Liver (tissue), 8 donors: ENCODE measurements at regions not wholly inside any gene's neighbourhood (a gene's known extent, or its start where the extent isn't known, plus 50 kb on each side); places are given as distances from the start of the nearest gene placed in this dataset.

Experiments
- DNase-seq: peaks from one replicate; pipeline ENCODE4 v3.0.0-alpha.2; 2017; ENCODE audit warnings: low spot score
- H3K27ac ChIP-seq, 2 donors: one replicate each; pipeline ENCODE4 v1.7.0; 2013; ENCODE audit warnings: inconsistent platforms in 2 of 2, low read length in 2 of 2, control low read depth in 1 of 2, low read depth in 1 of 2, mild to moderate bottlenecking in 1 of 2
- H3K27me3 ChIP-seq, 4 donors: one replicate each; pipeline versions ENCODE4 v1.6.1 to v1.7.0; 2013; ENCODE audit warnings: low read length in 3 of 4, inconsistent platforms in 1 of 4, mild to moderate bottlenecking in 1 of 4, moderate library complexity in 1 of 4; ENCODE audit not compliant: control insufficient read depth in 4 of 4, insufficient read depth in 4 of 4
- H3K36me3 ChIP-seq, 4 donors: one replicate each; pipeline versions ENCODE4 v1.6.1 to v1.7.0; 2013; ENCODE audit warnings: low read length in 3 of 4, mild to moderate bottlenecking in 3 of 4, low read depth in 1 of 4, moderate library complexity in 1 of 4; ENCODE audit not compliant: control insufficient read depth in 4 of 4, insufficient read depth in 3 of 4
- H3K4me1 ChIP-seq, 4 donors: one replicate each; pipeline versions ENCODE4 v1.6.1 to v1.7.0; 2013; ENCODE audit warnings: low read length in 3 of 4, mild to moderate bottlenecking in 3 of 4, moderate library complexity in 1 of 4; ENCODE audit not compliant: control insufficient read depth in 4 of 4, insufficient read depth in 4 of 4
- H3K4me3 ChIP-seq, 3 donors: one replicate each; pipeline versions ENCODE4 v1.6.1 to v1.7.0; 2013; ENCODE audit warnings: low read length in 3 of 3, control low read depth in 1 of 3, low read depth in 1 of 3, mild to moderate bottlenecking in 1 of 3
- H3K9ac ChIP-seq, 2 donors: one replicate each; pipeline ENCODE4 v1.7.0; 2013; ENCODE audit warnings: low read length in 2 of 2, mild to moderate bottlenecking in 2 of 2, moderate library complexity in 2 of 2, control low read depth in 1 of 2, low read depth in 1 of 2
- H3K9me3 ChIP-seq, 4 donors: one replicate each; pipeline versions ENCODE4 v1.6.1 to v1.7.0; 2013; ENCODE audit warnings: low read length in 3 of 4; ENCODE audit not compliant: control insufficient read depth in 4 of 4
- EGR1 ChIP-seq, 2 donors: IDR thresholded peaks; 2 replicates each; pipeline ENCODE4 v1.6.1; 2016 to 2018; ENCODE audit warnings: antibody characterized with exemption in 2 of 2, low read depth in 2 of 2
- FOXA1 ChIP-seq: IDR thresholded peaks from 2 replicates; pipeline ENCODE4 v1.6.1; 2016; ENCODE audit warnings: antibody characterized with exemption
- FOXA2 ChIP-seq: IDR thresholded peaks from 2 replicates; pipeline ENCODE4 v1.6.1; 2016; ENCODE audit warnings: antibody characterized with exemption
- GABPA ChIP-seq, 2 donors: IDR thresholded peaks in 1 of 2; conservative IDR thresholded peaks in 1 of 2; 2 replicates each; pipeline ENCODE4 v1.6.1; 2016; ENCODE audit warnings: antibody characterized with exemption in 2 of 2, mild to moderate bottlenecking in 1 of 2, moderate library complexity in 1 of 2
- HNF4A ChIP-seq, 2 donors: conservative IDR thresholded peaks; 2 replicates each; pipeline ENCODE4 v1.6.1; 2016; ENCODE audit warnings: antibody characterized with exemption in 2 of 2, mild to moderate bottlenecking in 2 of 2
- JUND ChIP-seq, 2 donors: IDR thresholded peaks; 2 replicates each; pipeline ENCODE4 v1.6.1; 2016; ENCODE audit warnings: antibody characterized with exemption in 2 of 2
- RAD21 ChIP-seq, 2 donors: IDR thresholded peaks; 2 replicates each; pipeline ENCODE4 v1.6.1; 2016; ENCODE audit warnings: antibody characterized with exemption in 2 of 2, mild to moderate bottlenecking in 2 of 2
- RXRA ChIP-seq, 2 donors: IDR thresholded peaks; 2 replicates each; pipeline ENCODE4 v1.6.1; 2017 to 2018; ENCODE audit warnings: antibody characterized with exemption in 2 of 2, mild to moderate bottlenecking in 1 of 2
- SP1 ChIP-seq: IDR thresholded peaks from 2 replicates; pipeline ENCODE4 v1.6.1; 2018; ENCODE audit warnings: antibody characterized with exemption, mild to moderate bottlenecking
- TAF1 ChIP-seq: conservative IDR thresholded peaks from 2 replicates; pipeline ENCODE4 v1.6.1; 2016; ENCODE audit warnings: antibody characterized with exemption, mild to moderate bottlenecking
- YY1 ChIP-seq: IDR thresholded peaks from 2 replicates; pipeline ENCODE4 v1.6.1; 2016; ENCODE audit warnings: antibody characterized with exemption, mild to moderate bottlenecking
- WGBS: extraction: QIAGEN DNeasy Blood & Tissue Kit; methylation state at CpG from one replicate; pipeline ENCODE4 v1.1.7; 2013; 5-methylcytosine and 5-hydroxymethylcytosine counted together
- TF ChIP-seq, protein P1 (sequence below): IDR thresholded peaks from 2 replicates; pipeline ENCODE4 v1.6.1; 2016; ENCODE audit warnings: antibody characterized with exemption, mild to moderate bottlenecking
- TF ChIP-seq, protein P2 (sequence below): fragments of 150-350 bp; IDR thresholded peaks from 2 replicates; pipeline ENCODE4 v1.5.1; 2017; ENCODE audit warnings: improper control_type of control experiment, low read depth, low read length; ENCODE audit not compliant: missing input control
- TF ChIP-seq, protein P3 (sequence below): IDR thresholded peaks from 2 replicates; pipeline ENCODE4 v1.6.1; 2016; ENCODE audit warnings: antibody characterized with exemption
- TF ChIP-seq, protein P4 (sequence below): IDR thresholded peaks from 2 replicates; pipeline ENCODE4 v1.6.1; 2016; ENCODE audit warnings: antibody characterized with exemption
- donor health status: healthy.
- donor health status: healthy.
- donor health status: healthy.
- donor health status: healthy.
- donor health status: healthy.

DNA sequence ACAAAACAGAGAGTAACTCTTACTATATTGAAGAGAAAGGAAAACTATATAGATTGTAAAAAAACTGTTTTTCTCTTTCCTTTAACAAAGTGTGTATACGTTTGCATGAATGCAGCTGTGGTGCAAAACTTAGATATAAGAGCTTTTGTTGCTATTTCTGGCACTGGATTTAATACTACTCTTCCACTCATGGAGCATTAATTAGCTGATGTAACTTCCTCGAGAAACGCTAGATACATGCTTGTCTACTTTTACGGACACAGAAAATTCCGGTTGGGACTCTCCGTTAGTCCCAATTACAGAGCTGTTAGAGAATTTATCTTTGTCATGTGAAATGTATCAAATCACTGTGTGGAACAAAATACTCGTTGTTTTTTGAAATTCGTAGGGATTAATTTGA, 135.5 kb downstream of the ZNF22 start:
- Histone ChIP-seq H3K36me3 (no peaks in the 10 kb centered on the region), H3K4me1 (no peaks in the 10 kb centered on the region), H3K27me3 (no peaks in the 10 kb centered on the region), H3K9ac (no peak overlapping the region), H3K9me3 (no peaks in the 10 kb centered on the region), H3K27ac (no peak overlapping the region), H3K4me3 (no peak overlapping the region)
- TF ChIP-seq, protein P1, sequence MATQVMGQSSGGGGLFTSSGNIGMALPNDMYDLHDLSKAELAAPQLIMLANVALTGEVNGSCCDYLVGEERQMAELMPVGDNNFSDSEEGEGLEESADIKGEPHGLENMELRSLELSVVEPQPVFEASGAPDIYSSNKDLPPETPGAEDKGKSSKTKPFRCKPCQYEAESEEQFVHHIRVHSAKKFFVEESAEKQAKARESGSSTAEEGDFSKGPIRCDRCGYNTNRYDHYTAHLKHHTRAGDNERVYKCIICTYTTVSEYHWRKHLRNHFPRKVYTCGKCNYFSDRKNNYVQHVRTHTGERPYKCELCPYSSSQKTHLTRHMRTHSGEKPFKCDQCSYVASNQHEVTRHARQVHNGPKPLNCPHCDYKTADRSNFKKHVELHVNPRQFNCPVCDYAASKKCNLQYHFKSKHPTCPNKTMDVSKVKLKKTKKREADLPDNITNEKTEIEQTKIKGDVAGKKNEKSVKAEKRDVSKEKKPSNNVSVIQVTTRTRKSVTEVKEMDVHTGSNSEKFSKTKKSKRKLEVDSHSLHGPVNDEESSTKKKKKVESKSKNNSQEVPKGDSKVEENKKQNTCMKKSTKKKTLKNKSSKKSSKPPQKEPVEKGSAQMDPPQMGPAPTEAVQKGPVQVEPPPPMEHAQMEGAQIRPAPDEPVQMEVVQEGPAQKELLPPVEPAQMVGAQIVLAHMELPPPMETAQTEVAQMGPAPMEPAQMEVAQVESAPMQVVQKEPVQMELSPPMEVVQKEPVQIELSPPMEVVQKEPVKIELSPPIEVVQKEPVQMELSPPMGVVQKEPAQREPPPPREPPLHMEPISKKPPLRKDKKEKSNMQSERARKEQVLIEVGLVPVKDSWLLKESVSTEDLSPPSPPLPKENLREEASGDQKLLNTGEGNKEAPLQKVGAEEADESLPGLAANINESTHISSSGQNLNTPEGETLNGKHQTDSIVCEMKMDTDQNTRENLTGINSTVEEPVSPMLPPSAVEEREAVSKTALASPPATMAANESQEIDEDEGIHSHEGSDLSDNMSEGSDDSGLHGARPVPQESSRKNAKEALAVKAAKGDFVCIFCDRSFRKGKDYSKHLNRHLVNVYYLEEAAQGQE = no peak
- TF ChIP-seq, protein P2, sequence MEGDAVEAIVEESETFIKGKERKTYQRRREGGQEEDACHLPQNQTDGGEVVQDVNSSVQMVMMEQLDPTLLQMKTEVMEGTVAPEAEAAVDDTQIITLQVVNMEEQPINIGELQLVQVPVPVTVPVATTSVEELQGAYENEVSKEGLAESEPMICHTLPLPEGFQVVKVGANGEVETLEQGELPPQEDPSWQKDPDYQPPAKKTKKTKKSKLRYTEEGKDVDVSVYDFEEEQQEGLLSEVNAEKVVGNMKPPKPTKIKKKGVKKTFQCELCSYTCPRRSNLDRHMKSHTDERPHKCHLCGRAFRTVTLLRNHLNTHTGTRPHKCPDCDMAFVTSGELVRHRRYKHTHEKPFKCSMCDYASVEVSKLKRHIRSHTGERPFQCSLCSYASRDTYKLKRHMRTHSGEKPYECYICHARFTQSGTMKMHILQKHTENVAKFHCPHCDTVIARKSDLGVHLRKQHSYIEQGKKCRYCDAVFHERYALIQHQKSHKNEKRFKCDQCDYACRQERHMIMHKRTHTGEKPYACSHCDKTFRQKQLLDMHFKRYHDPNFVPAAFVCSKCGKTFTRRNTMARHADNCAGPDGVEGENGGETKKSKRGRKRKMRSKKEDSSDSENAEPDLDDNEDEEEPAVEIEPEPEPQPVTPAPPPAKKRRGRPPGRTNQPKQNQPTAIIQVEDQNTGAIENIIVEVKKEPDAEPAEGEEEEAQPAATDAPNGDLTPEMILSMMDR = no peak
- TF ChIP-seq TAF1 = no peak
- no peak for TF ChIP-seq GABPA (IDR thresholded peaks at IDR 0.05 in 1 of 2, conservative IDR thresholded peaks at IDR 0.05 in 1 of 2)
- no peak for TF ChIP-seq EGR1 (IDR thresholded peaks at IDR 0.05; ENCODE audit: low read depth in 2 of 2)
- no peak for TF ChIP-seq RAD21 (IDR thresholded peaks at IDR 0.05)
- no peak for TF ChIP-seq HNF4A (conservative IDR thresholded peaks at IDR 0.05)
- TF ChIP-seq JUND (IDR thresholded peaks at IDR 0.05) = no peak
- TF ChIP-seq, protein P3, sequence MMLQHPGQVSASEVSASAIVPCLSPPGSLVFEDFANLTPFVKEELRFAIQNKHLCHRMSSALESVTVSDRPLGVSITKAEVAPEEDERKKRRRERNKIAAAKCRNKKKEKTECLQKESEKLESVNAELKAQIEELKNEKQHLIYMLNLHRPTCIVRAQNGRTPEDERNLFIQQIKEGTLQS = no peak
- no peak for TF ChIP-seq FOXA2
- no peak for TF ChIP-seq FOXA1
- no peak for TF ChIP-seq RXRA (IDR thresholded peaks at IDR 0.05)
- TF ChIP-seq, protein P4, sequence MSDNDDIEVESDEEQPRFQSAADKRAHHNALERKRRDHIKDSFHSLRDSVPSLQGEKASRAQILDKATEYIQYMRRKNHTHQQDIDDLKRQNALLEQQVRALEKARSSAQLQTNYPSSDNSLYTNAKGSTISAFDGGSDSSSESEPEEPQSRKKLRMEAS = no peak
- no peak for TF ChIP-seq SP1
- no peak for TF ChIP-seq YY1
- no peak for DNase-seq
- 62% methylated on average over 8 of the region's 8 CpGs for WGBS

DNA sequence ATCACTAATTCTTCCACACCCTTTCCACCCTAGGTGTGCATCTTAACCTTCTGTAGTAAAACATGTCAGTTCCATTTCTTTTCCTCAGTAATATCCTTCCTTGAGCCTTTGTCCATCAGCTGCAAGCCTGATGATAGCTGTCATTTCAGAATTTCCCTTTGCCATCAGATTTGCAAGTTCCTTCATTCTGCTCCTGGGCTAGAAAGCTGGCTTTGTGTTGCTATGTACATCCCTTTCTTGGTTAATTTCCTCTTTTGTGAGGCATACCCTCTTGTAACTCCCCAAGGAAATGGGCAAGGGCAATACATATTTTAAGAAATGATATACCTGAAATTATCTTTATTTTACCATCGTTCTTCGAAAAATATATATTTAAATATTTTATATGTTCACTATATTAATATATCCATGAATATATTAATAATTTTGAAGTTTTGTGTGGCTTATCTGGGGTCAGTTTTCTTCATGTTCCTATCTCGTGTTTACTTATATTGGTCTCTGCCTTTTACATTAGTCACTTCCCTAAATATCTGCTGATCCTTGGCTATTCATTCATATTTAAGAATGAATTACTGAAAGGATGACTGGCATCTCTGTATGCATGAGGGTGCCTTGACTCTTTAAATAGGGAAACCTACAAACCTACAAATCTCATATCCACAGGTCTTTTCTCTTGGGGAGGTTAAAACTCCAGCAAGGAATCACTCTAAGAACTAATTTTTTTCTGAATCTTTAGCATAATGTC, 143.8 kb downstream of the ZNF22 start:
- 75% methylated on average over 3 of the region's 3 CpGs for WGBS

More for the DNA sequence above, 143.8 kb downstream of the ZNF22 start:
- no peak overlapping the region for H3K27ac ChIP-seq
- H3K36me3 ChIP-seq = no peaks in the 10 kb centered on the region
- no peak overlapping the region for H3K4me3 ChIP-seq
- TF ChIP-seq, protein P2 = no peak
- TF ChIP-seq, protein P4 = no peak
- TF ChIP-seq, protein P1 = no peak
- no peaks in the 10 kb centered on the region for H3K9me3 ChIP-seq
- H3K4me1 ChIP-seq = no peaks in the 10 kb centered on the region
- no peak for DNase-seq
- H3K27me3 ChIP-seq = no peaks in the 10 kb centered on the region
- H3K9ac ChIP-seq = no peak overlapping the region
